RWPE2 (cell line): ENCODE measurements at regions not wholly inside any gene's neighbourhood (a gene's known extent, or its start where the extent isn't known, plus 50 kb on each side); places are given as distances from the start of the nearest gene placed in this dataset.

Source experiments
- ATAC-seq: fragments of 200-7000 bp; cut with Tn5 transposase; 3 replicates; pipeline ENCODE4 v1.9.1; 2021; ENCODE audit warnings: low read depth
- DNase-seq: peaks from one replicate; pipeline ENCODE4 v3.0.0-alpha.2; 2020; ENCODE audit warnings: low spot score
- H3K27ac ChIP-seq: fragments of 450-650 bp; 2 replicates; pipeline ENCODE4 v1.5.1; 2017; ENCODE audit warnings: mild to moderate bottlenecking; ENCODE audit not compliant: poor library complexity, severe bottlenecking
- H3K27me3 ChIP-seq: fragments of 250-450 bp; sonication (Bioruptor Pico); 2 replicates; pipeline ENCODE4 v1.5.1; 2021; ENCODE audit warnings: mild to moderate bottlenecking, moderate library complexity; ENCODE audit not compliant: insufficient read depth, poor library complexity, severe bottlenecking
- H3K36me3 ChIP-seq: fragments of 250-450 bp; sonication (Bioruptor Pico); 2 replicates; pipeline ENCODE4 v1.5.1; 2020; ENCODE audit warnings: low read depth, mild to moderate bottlenecking, moderate library complexity
- H3K4me1 ChIP-seq: fragments of 250-450 bp; sonication (Bioruptor Pico); 2 replicates; pipeline ENCODE4 v1.5.1; 2021; ENCODE audit warnings: mild to moderate bottlenecking, moderate library complexity; ENCODE audit not compliant: insufficient read depth, poor library complexity, severe bottlenecking
- H3K4me3 ChIP-seq: fragments of 250-450 bp; sonication (Bioruptor Pico); 2 replicates; pipeline ENCODE4 v1.5.1; 2021; ENCODE audit warnings: mild to moderate bottlenecking, moderate library complexity; ENCODE audit not compliant: severe bottlenecking
- H3K9me3 ChIP-seq: fragments of 250-450 bp; sonication (Bioruptor Pico); 2 replicates; pipeline ENCODE4 v1.5.1; 2021; ENCODE audit warnings: mild to moderate bottlenecking, moderate library complexity; ENCODE audit not compliant: severe bottlenecking
- CTCF ChIP-seq: fragments of 450-650 bp; IDR thresholded peaks from one replicate; pipeline ENCODE4 v1.5.1; 2017; ENCODE audit warnings: mild to moderate bottlenecking, moderate library complexity; ENCODE audit not compliant: poor library complexity, severe bottlenecking

GRCh38 chr7:81473236-81473635 lies 296.6 kb downstream of the HGF start:
- no peak for TF ChIP-seq CTCF
- ATAC-seq, result no peak
- Histone ChIP-seq H3K27me3 (no peaks in the 10 kb centered on the region), H3K9me3 (no peaks in the 10 kb centered on the region), H3K4me3 (no peak overlapping the region), H3K36me3 (no peaks in the 10 kb centered on the region), H3K27ac (no peak overlapping the region), H3K4me1 (no peaks in the 10 kb centered on the region)
- DNase-seq, result no peak

- H3K4me1 ChIP-seq, result no peaks in the 10 kb centered on the region
- DNase-seq, result no peak
- H3K36me3 ChIP-seq, result no peaks in the 10 kb centered on the region
- no peak for TF ChIP-seq CTCF
- no peak for ATAC-seq
- H3K27ac ChIP-seq, result no peak overlapping the region
- H3K9me3 ChIP-seq, result no peaks in the 10 kb centered on the region
- no peak overlapping the region for H3K4me3 ChIP-seq
- H3K27me3 ChIP-seq, result no peaks in the 10 kb centered on the region
These were observed 299.0 kb downstream of the HGF start for GRCh38 chr7:81470724-81471379.

GRCh38 chr7:81469869-81470723 lies 299.8 kb downstream of the HGF start:
- no peak overlapping the region for H3K27ac ChIP-seq
- no peaks in the 10 kb centered on the region for H3K36me3 ChIP-seq
- TF ChIP-seq CTCF, result peak; percentile 83
- no peaks in the 10 kb centered on the region for H3K4me1 ChIP-seq
- peak; percentile 84 for ATAC-seq
- H3K27me3 ChIP-seq, result no peaks in the 10 kb centered on the region
- no peaks in the 10 kb centered on the region for H3K9me3 ChIP-seq
- H3K4me3 ChIP-seq, result no peak overlapping the region
- DNase-seq, result no peak

GRCh38 chr7:81469153-81469868 lies 300.5 kb downstream of the HGF start:
- DNase-seq (no peak), ATAC-seq (no peak)
- Histone ChIP-seq H3K27ac (no peak overlapping the region), H3K36me3 (no peaks in the 10 kb centered on the region), H3K27me3 (no peaks in the 10 kb centered on the region), H3K4me3 (no peak overlapping the region), H3K9me3 (no peaks in the 10 kb centered on the region), H3K4me1 (no peaks in the 10 kb centered on the region)
- TF ChIP-seq CTCF, result no peak
